SJSA1 (cell line): ENCODE measurements at regions not wholly inside any gene's neighbourhood (a gene's known extent, or its start where the extent isn't known, plus 50 kb on each side); places are given as distances from the start of the nearest gene placed in this dataset.
A peak's percentile ranks its signal among the peaks of the same experiment; 100 is the strongest.

Experiments
- DNase-seq, 2 experiments: peaks; one replicate each; pipeline ENCODE4 v3.0.0-alpha.2; 2015 to 2020; ENCODE audit warnings: low spot score in 2 of 2, low read depth in 1 of 2
- H3K27ac ChIP-seq: fragments of 250-450 bp; sonication (Bioruptor Pico); 2 replicates; pipeline ENCODE4 v1.5.1; 2020; ENCODE audit warnings: mild to moderate bottlenecking, moderate library complexity
- H3K27me3 ChIP-seq: fragments of 250-450 bp; sonication (Bioruptor Pico); replicated peaks from 2 replicates; pipeline ENCODE4 v1.5.1; 2020; ENCODE audit warnings: mild to moderate bottlenecking, moderate library complexity
- H3K36me3 ChIP-seq: fragments of 250-450 bp; sonication (Bioruptor Pico); 2 replicates; pipeline ENCODE4 v1.5.1; 2020; ENCODE audit warnings: mild to moderate bottlenecking
- H3K4me1 ChIP-seq: fragments of 250-450 bp; sonication (Bioruptor Pico); replicated peaks from 2 replicates; pipeline ENCODE4 v1.6.1; 2021; ENCODE audit warnings: mild to moderate bottlenecking
- H3K4me3 ChIP-seq: fragments of 250-450 bp; sonication (Bioruptor Pico); 2 replicates; pipeline ENCODE4 v1.5.1; 2020; ENCODE audit warnings: mild to moderate bottlenecking
- H3K9me3 ChIP-seq: fragments of 250-450 bp; sonication (Bioruptor Pico); replicated peaks from 2 replicates; pipeline ENCODE4 v1.5.1; 2020; ENCODE audit warnings: mild to moderate bottlenecking

- Histone ChIP-seq H3K9me3 (no peaks in the 10 kb centered on the region), H3K27ac (no peak overlapping the region), H3K4me1 (peaks cover 17% of the 10 kb centered on the region), H3K36me3 (no peaks in the 10 kb centered on the region), H3K27me3 (no peaks in the 10 kb centered on the region), H3K4me3 (no peak overlapping the region)
- peak in 1 of 2 experiments; percentile 23 for DNase-seq
Measured at GRCh38 chr13:40152145-40152544, 496.7 kb downstream of the COG6 start.

- DNase-seq, result no peak
- Histone ChIP-seq H3K9me3 (no peaks in the 10 kb centered on the region), H3K27me3 (no peaks in the 10 kb centered on the region), H3K36me3 (no peaks in the 10 kb centered on the region), H3K27ac (no peak overlapping the region), H3K4me3 (no peak overlapping the region), H3K4me1 (peaks cover 17% of the 10 kb centered on the region)
Measured at GRCh38 chr13:40152922-40153321, 497.5 kb downstream of the COG6 start.

GRCh38 chr13:40153516-40153915 lies 498.1 kb downstream of the COG6 start:
- H3K27me3 ChIP-seq, result no peaks in the 10 kb centered on the region
- H3K4me3 ChIP-seq, result no peak overlapping the region
- no peak for DNase-seq
- H3K4me1 ChIP-seq, result peaks cover 17% of the 10 kb centered on the region
- no peak overlapping the region for H3K27ac ChIP-seq
- no peaks in the 10 kb centered on the region for H3K36me3 ChIP-seq
- H3K9me3 ChIP-seq, result no peaks in the 10 kb centered on the region

GRCh38 chr13:40155201-40155600 lies 499.7 kb downstream of the COG6 start:
- H3K36me3 ChIP-seq, result no peaks in the 10 kb centered on the region
- H3K4me1 ChIP-seq, result peaks cover 6% of the 10 kb centered on the region
- H3K27ac ChIP-seq, result no peak overlapping the region
- H3K27me3 ChIP-seq, result no peaks in the 10 kb centered on the region
- no peak overlapping the region for H3K4me3 ChIP-seq
- no peak for DNase-seq
- H3K9me3 ChIP-seq, result no peaks in the 10 kb centered on the region

- DNase-seq, result no peak
- Histone ChIP-seq H3K4me3 (no peak overlapping the region), H3K36me3 (no peaks in the 10 kb centered on the region), H3K4me1 (peaks cover under 1% of the 10 kb centered on the region), H3K27me3 (no peaks in the 10 kb centered on the region), H3K27ac (no peak overlapping the region), H3K9me3 (no peaks in the 10 kb centered on the region)
Measured at GRCh38 chr13:40158218-40158617, 502.8 kb downstream of the COG6 start.

GRCh38 chr13:40158757-40159156 lies 503.3 kb downstream of the COG6 start:
- Histone ChIP-seq H3K9me3 (no peaks in the 10 kb centered on the region), H3K4me3 (no peak overlapping the region), H3K27me3 (no peaks in the 10 kb centered on the region), H3K27ac (no peak overlapping the region), H3K4me1 (peaks cover 6% of the 10 kb centered on the region), H3K36me3 (no peaks in the 10 kb centered on the region)
- DNase-seq, result no peak

- no peak overlapping the region for H3K27ac ChIP-seq
Measured at GRCh38 chr13:40159736-40160135, 504.3 kb downstream of the COG6 start.

GRCh38 chr13:40160618-40161350 lies 505.3 kb downstream of the COG6 start:
- Histone ChIP-seq H3K27ac (no peak overlapping the region), H3K4me3 (no peak overlapping the region), H3K36me3 (no peaks in the 10 kb centered on the region), H3K27me3 (no peaks in the 10 kb centered on the region), H3K9me3 (no peaks in the 10 kb centered on the region), H3K4me1 (peaks cover 13% of the 10 kb centered on the region)
- peak in 1 of 2 experiments; percentile 33 for DNase-seq

More at GRCh38 chr13:40159736-40160135, 504.3 kb downstream of the COG6 start:
- H3K36me3 ChIP-seq, result no peaks in the 10 kb centered on the region
- DNase-seq, result no peak
- no peaks in the 10 kb centered on the region for H3K9me3 ChIP-seq
- H3K27me3 ChIP-seq, result no peaks in the 10 kb centered on the region
- H3K4me3 ChIP-seq, result no peak overlapping the region
- H3K4me1 ChIP-seq, result peaks cover 13% of the 10 kb centered on the region

- Histone ChIP-seq H3K9me3 (no peaks in the 10 kb centered on the region), H3K4me1 (peaks cover 13% of the 10 kb centered on the region), H3K27ac (no peak overlapping the region), H3K4me3 (no peak overlapping the region), H3K36me3 (no peaks in the 10 kb centered on the region), H3K27me3 (no peaks in the 10 kb centered on the region)
- no peak for DNase-seq
Measured at GRCh38 chr13:40161351-40161810, 505.1 kb downstream of the FOXO1 start.

GRCh38 chr13:40161931-40162330 lies 504.5 kb downstream of the FOXO1 start:
- Histone ChIP-seq H3K9me3 (no peaks in the 10 kb centered on the region), H3K4me1 (peaks cover 13% of the 10 kb centered on the region), H3K27me3 (no peaks in the 10 kb centered on the region), H3K36me3 (no peaks in the 10 kb centered on the region), H3K4me3 (no peak overlapping the region), H3K27ac (no peak overlapping the region)
- no peak for DNase-seq

GRCh38 chr13:40163066-40164000 lies 503.1 kb downstream of the FOXO1 start:
- H3K9me3 ChIP-seq, result no peaks in the 10 kb centered on the region
- no peak overlapping the region for H3K4me3 ChIP-seq
- no peaks in the 10 kb centered on the region for H3K27me3 ChIP-seq
- H3K36me3 ChIP-seq, result no peaks in the 10 kb centered on the region
- peaks cover 13% of the 10 kb centered on the region for H3K4me1 ChIP-seq
- no peak overlapping the region for H3K27ac ChIP-seq
- peak; percentile 36 to 51 for DNase-seq

- Histone ChIP-seq H3K9me3 (no peaks in the 10 kb centered on the region), H3K27me3 (no peaks in the 10 kb centered on the region), H3K4me1 (peaks cover 13% of the 10 kb centered on the region), H3K4me3 (no peak overlapping the region), H3K36me3 (no peaks in the 10 kb centered on the region), H3K27ac (no peak overlapping the region)
- DNase-seq, result peak in 1 of 2 experiments; percentile 8
Measured at GRCh38 chr13:40164133-40164532, 502.3 kb downstream of the FOXO1 start.

GRCh38 chr13:40165316-40165932 lies 501.0 kb downstream of the FOXO1 start:
- Histone ChIP-seq H3K27me3 (no peaks in the 10 kb centered on the region), H3K9me3 (no peaks in the 10 kb centered on the region), H3K4me3 (no peak overlapping the region), H3K36me3 (no peaks in the 10 kb centered on the region), H3K27ac (no peak overlapping the region), H3K4me1 (peaks cover 25% of the 10 kb centered on the region)
- no peak for DNase-seq

- peaks cover 28% of the 10 kb centered on the region for H3K4me1 ChIP-seq
- DNase-seq, result no peak
Measured at GRCh38 chr13:40167327-40167726, 499.1 kb downstream of the FOXO1 start.

More at GRCh38 chr13:40167327-40167726, 499.1 kb downstream of the FOXO1 start:
- no peaks in the 10 kb centered on the region for H3K27me3 ChIP-seq
- no peaks in the 10 kb centered on the region for H3K36me3 ChIP-seq
- no peak overlapping the region for H3K27ac ChIP-seq
- no peak overlapping the region for H3K4me3 ChIP-seq
- no peaks in the 10 kb centered on the region for H3K9me3 ChIP-seq
